ENCODE measurements at regions not wholly inside any gene's neighbourhood (a gene's known extent, or its start where the extent isn't known, plus 50 kb on each side); places are given as distances from the start of the nearest gene placed in this dataset.

- in situ Hi-C loops (cut with HindIII; ENCODE audit: low pct_ligation_motif_present, low pct_unique_long_range_greater_than_20kb, low sequenced_read_pairs), result no loop called here
- no peak for DNase-seq
Observed at GRCh38 chr17:36868777-36869176, 68.5 kb upstream of the LHX1 start.

GRCh38 chr17:36869441-36869840 lies 67.8 kb upstream of the LHX1 start:
- no peak for DNase-seq
- in situ Hi-C loops (cut with HindIII; ENCODE audit: low pct_ligation_motif_present, low pct_unique_long_range_greater_than_20kb, low sequenced_read_pairs), result no loop called here

- DNase-seq, result peak; percentile 78
Observed at GRCh38 chr17:36869856-36870719, 67.2 kb upstream of the LHX1 start.

GRCh38 chr17:36870720-36870999 lies 66.6 kb upstream of the LHX1 start:
- in situ Hi-C loops (cut with HindIII; ENCODE audit: low pct_ligation_motif_present, low pct_unique_long_range_greater_than_20kb, low sequenced_read_pairs), result no loop called here
- no peak for DNase-seq

More at GRCh38 chr17:36869856-36870719, 67.2 kb upstream of the LHX1 start:
- in situ Hi-C loops (cut with HindIII; ENCODE audit: low pct_ligation_motif_present, low pct_unique_long_range_greater_than_20kb, low sequenced_read_pairs), result no loop called here

- in situ Hi-C loops (cut with HindIII; ENCODE audit: low pct_ligation_motif_present, low pct_unique_long_range_greater_than_20kb, low sequenced_read_pairs), result no loop called here
- no peak for DNase-seq
Observed at GRCh38 chr17:36875698-36876293, 61.5 kb upstream of the LHX1 start.

GRCh38 chr17:36876966-36877365 lies 60.3 kb upstream of the LHX1 start:
- in situ Hi-C loops (cut with HindIII; ENCODE audit: low pct_ligation_motif_present, low pct_unique_long_range_greater_than_20kb, low sequenced_read_pairs), result no loop called here
- no peak for DNase-seq

- no peak for DNase-seq
- in situ Hi-C loops (cut with HindIII; ENCODE audit: low pct_ligation_motif_present, low pct_unique_long_range_greater_than_20kb, low sequenced_read_pairs), result no loop called here
Observed at GRCh38 chr17:36877771-36878170, 59.5 kb upstream of the LHX1 start.

- in situ Hi-C loops (cut with HindIII; ENCODE audit: low pct_ligation_motif_present, low pct_unique_long_range_greater_than_20kb, low sequenced_read_pairs), result no loop called here
- DNase-seq, result no peak
Observed at GRCh38 chr17:36878216-36878615, 59.1 kb upstream of the LHX1 start.

GRCh38 chr17:36879027-36879426 lies 58.2 kb upstream of the LHX1 start:
- DNase-seq, result no peak
- in situ Hi-C loops (cut with HindIII; ENCODE audit: low pct_ligation_motif_present, low pct_unique_long_range_greater_than_20kb, low sequenced_read_pairs), result no loop called here

- no peak for DNase-seq
- in situ Hi-C loops (cut with HindIII; ENCODE audit: low pct_ligation_motif_present, low pct_unique_long_range_greater_than_20kb, low sequenced_read_pairs), result no loop called here
Observed at GRCh38 chr17:36879624-36880131, 57.6 kb upstream of the LHX1 start.

- DNase-seq, result no peak
Observed at GRCh38 chr17:36880268-36880905, 56.9 kb upstream of the LHX1 start.

GRCh38 chr17:36881323-36881722 lies 56.0 kb upstream of the LHX1 start:
- in situ Hi-C loops (cut with HindIII; ENCODE audit: low pct_ligation_motif_present, low pct_unique_long_range_greater_than_20kb, low sequenced_read_pairs), result no loop called here
- DNase-seq, result no peak

More at GRCh38 chr17:36880268-36880905, 56.9 kb upstream of the LHX1 start:
- in situ Hi-C loops (cut with HindIII; ENCODE audit: low pct_ligation_motif_present, low pct_unique_long_range_greater_than_20kb, low sequenced_read_pairs), result no loop called here

GRCh38 chr17:36884495-36885152 lies 52.7 kb upstream of the LHX1 start:
- DNase-seq, result no peak
- in situ Hi-C loops (cut with HindIII; ENCODE audit: low pct_ligation_motif_present, low pct_unique_long_range_greater_than_20kb, low sequenced_read_pairs), result no loop called here

GRCh38 chr17:36885153-36885735 lies 52.0 kb upstream of the LHX1 start:
- in situ Hi-C loops (cut with HindIII; ENCODE audit: low pct_ligation_motif_present, low pct_unique_long_range_greater_than_20kb, low sequenced_read_pairs), result no loop called here
- DNase-seq, result no peak

- DNase-seq, result no peak
- in situ Hi-C loops (cut with HindIII; ENCODE audit: low pct_ligation_motif_present, low pct_unique_long_range_greater_than_20kb, low sequenced_read_pairs), result no loop called here
Observed at GRCh38 chr17:36885771-36886377, 51.4 kb upstream of the LHX1 start.
